DND-41 (cell line): ENCODE measurements at regions not wholly inside any gene's neighbourhood (a gene's known extent, or its start where the extent isn't known, plus 50 kb on each side); places are given as distances from the start of the nearest gene placed in this dataset.

Source experiments
- ATAC-seq: fragments of 200-7000 bp; cut with Tn5 transposase; 3 replicates; pipeline ENCODE4 v1.9.1; 2021; ENCODE audit warnings: low read depth; ENCODE audit not compliant: insufficient read depth
- DNase-seq: peaks from one replicate; pipeline ENCODE4 v3.0.0-alpha.2; 2020
- H2AFZ ChIP-seq: 2 replicates; pipeline ENCODE4 v1.6.0; 2012; ENCODE audit warnings: low read depth, low read length
- H3K27ac ChIP-seq: 2 replicates; pipeline ENCODE4 v1.5.1; 2012; ENCODE audit warnings: low read length, inconsistent platforms
- H3K27me3 ChIP-seq: fragments of 200-600 bp; sonication (generic); 2 replicates; pipeline ENCODE4 v1.6.0; 2012; ENCODE audit warnings: low read length, mild to moderate bottlenecking, inconsistent platforms; ENCODE audit not compliant: insufficient read depth, poor library complexity
- H3K36me3 ChIP-seq: 2 replicates; pipeline ENCODE4 v1.5.1; 2012; ENCODE audit warnings: low read length, inconsistent platforms; ENCODE audit not compliant: insufficient read depth
- H3K4me1 ChIP-seq: 2 replicates; pipeline ENCODE4 v1.5.1; 2012; ENCODE audit warnings: mild to moderate bottlenecking, low read length; ENCODE audit not compliant: insufficient read depth
- H3K4me2 ChIP-seq: 2 replicates; pipeline ENCODE4 v1.6.0; 2012; ENCODE audit warnings: mild to moderate bottlenecking, moderate library complexity, low read length, inconsistent platforms; ENCODE audit not compliant: insufficient read depth
- H3K4me3 ChIP-seq, 2 experiments: fragments of 200-600 bp in 1 of 2; shearing (Covaris generic) in 1 of 2; 2 replicates each; pipeline ENCODE4 v1.5.1; 2012 to 2016; ENCODE audit warnings: inconsistent platforms in 2 of 2, low read length in 2 of 2, mild to moderate bottlenecking in 2 of 2, low read depth in 1 of 2, moderate library complexity in 1 of 2
- H3K79me2 ChIP-seq: 2 replicates; pipeline ENCODE4 v1.6.0; 2012; ENCODE audit warnings: low read length, inconsistent platforms; ENCODE audit not compliant: insufficient read depth
- H3K9ac ChIP-seq: 2 replicates; pipeline ENCODE4 v1.6.0; 2012; ENCODE audit warnings: low read depth, mild to moderate bottlenecking, inconsistent platforms, low read length, moderate library complexity
- H3K9me3 ChIP-seq: 2 replicates; pipeline ENCODE4 v1.5.1; 2012; ENCODE audit warnings: low read length, moderate library complexity, mild to moderate bottlenecking, inconsistent platforms; ENCODE audit not compliant: insufficient read depth, severe bottlenecking
- H4K20me1 ChIP-seq: 2 replicates; pipeline ENCODE4 v1.6.0; 2012; ENCODE audit warnings: low read length; ENCODE audit not compliant: insufficient read depth
- EZH2 ChIP-seq: IDR thresholded peaks from 3 replicates; pipeline ENCODE4 v1.6.1; 2012; ENCODE audit warnings: borderline replicate concordance, low read depth, mild to moderate bottlenecking, moderate library complexity, low read length, inconsistent platforms; ENCODE audit not compliant: severe bottlenecking
- TF ChIP-seq, protein P1 (sequence below): IDR thresholded peaks from 2 replicates; pipeline ENCODE4 v1.5.1; 2012; ENCODE audit warnings: borderline replicate concordance, low read length, moderate library complexity, mild to moderate bottlenecking; ENCODE audit not compliant: poor library complexity, severe bottlenecking; ENCODE audit errors: extremely low read depth

DNA sequence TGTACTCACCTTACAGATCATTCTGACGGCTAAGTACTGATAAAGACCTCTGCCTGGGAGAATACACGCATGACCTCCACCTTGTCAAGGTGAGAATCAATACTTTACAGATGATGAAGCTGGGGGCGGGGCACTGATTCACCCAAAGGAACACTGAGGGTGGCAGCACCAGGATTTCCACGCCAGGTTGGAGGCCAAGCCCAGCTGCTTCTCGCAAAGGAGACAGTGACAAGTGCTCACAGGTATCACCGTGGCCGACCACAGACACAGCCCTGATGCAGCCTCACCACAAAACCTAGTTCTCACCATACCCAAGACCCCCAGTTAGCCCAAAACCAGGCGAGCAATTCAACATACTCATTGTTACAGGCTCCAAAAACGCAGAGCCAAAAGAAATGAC, 434.2 kb downstream of the SOX9 start:
- TF ChIP-seq EZH2 = no peak
- TF ChIP-seq, protein P1, sequence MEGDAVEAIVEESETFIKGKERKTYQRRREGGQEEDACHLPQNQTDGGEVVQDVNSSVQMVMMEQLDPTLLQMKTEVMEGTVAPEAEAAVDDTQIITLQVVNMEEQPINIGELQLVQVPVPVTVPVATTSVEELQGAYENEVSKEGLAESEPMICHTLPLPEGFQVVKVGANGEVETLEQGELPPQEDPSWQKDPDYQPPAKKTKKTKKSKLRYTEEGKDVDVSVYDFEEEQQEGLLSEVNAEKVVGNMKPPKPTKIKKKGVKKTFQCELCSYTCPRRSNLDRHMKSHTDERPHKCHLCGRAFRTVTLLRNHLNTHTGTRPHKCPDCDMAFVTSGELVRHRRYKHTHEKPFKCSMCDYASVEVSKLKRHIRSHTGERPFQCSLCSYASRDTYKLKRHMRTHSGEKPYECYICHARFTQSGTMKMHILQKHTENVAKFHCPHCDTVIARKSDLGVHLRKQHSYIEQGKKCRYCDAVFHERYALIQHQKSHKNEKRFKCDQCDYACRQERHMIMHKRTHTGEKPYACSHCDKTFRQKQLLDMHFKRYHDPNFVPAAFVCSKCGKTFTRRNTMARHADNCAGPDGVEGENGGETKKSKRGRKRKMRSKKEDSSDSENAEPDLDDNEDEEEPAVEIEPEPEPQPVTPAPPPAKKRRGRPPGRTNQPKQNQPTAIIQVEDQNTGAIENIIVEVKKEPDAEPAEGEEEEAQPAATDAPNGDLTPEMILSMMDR = no peak
- Histone ChIP-seq H4K20me1 (peaks cover 8% of the 10 kb centered on the region; the same call in 1 of the 2 replicates), H3K27me3 (no peaks in the 10 kb centered on the region), H3K27ac (no peak overlapping the region), H3K4me3 (no peak overlapping the region), H3K4me1 (no peaks in the 10 kb centered on the region), H3K79me2 (no peaks in the 10 kb centered on the region), H3K36me3 (no peaks in the 10 kb centered on the region), H2AFZ (no peak overlapping the region), H3K9ac (no peak overlapping the region), H3K9me3 (no peaks in the 10 kb centered on the region), H3K4me2 (no peak overlapping the region)
- ATAC-seq = no peak
- DNase-seq = no peak

DNA sequence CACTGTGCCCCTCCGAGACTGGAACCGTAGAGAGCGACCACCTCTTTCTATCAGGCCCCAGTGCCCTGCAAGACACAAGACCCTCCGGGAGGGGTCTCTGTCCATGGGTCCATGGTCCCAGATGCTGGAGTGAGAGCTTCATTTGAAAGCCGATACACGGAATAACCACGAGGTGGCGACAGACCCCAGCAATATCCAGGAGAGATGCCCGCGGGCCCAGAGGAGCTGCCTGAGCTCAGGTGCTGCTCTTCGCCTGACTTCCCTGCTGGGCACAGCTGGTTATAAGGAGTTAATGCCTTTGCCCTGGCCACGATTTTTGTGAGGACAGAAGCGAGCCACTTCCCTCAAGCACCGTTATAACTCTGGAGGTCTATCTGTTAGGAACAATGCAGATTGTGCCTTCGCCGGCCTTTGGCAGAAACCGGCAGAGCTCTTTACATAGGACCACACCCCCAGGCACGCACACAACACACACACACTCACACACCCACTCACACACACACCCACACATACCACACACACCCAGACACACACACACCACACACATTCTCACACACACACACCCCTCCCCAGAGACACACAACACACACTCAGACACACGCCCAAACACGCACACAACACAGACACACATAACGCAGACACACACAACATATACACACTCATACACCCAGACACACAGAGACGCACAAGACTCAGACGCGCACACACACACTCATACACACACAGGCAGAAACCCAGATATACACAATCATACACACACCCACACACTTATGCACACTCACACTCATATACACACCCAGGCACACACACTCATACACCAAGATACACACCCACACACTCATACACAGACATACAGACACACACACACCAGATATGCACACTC, 436.4 kb downstream of the SOX9 start:
- Histone ChIP-seq H3K4me3 (no peak overlapping the region), H3K4me2 (no peak overlapping the region), H3K9ac (no peak overlapping the region), H3K4me1 (no peaks in the 10 kb centered on the region), H2AFZ (no peak overlapping the region), H3K27ac (no peak overlapping the region), H3K36me3 (no peaks in the 10 kb centered on the region), H3K9me3 (no peaks in the 10 kb centered on the region), H3K27me3 (no peaks in the 10 kb centered on the region), H4K20me1 (peaks cover 8% of the 10 kb centered on the region; the same call in 1 of the 2 replicates), H3K79me2 (no peaks in the 10 kb centered on the region)
- TF ChIP-seq, protein P1 = peak; percentile 91
- TF ChIP-seq EZH2 = no peak
- ATAC-seq (peak; percentile 80), DNase-seq (peak; percentile 73)

DNA sequence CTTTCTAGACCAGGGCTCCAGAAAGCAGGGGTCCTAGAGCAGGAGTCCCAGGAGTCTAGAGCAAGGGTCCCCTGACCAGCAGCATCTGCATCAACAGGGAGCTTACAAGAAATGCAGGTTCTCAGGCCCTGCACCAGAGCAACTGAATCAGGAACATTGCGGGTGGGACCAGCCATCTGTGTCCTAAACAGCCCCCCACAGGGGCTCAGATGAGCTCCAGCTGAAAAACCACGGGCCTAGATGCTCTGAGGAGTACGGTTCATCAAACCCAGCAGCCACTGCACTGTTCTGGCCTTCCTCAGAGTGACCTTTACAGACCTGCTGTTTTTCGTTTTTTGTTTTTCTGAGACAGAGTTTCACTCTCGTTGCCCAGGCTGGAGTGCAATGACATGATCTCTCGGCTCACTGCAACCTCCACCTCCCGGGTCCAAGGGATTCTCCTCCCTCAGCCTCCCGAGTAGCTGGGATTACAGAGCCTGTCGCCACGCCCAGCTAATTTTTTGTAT, 438.2 kb downstream of the SOX9 start:
- Histone ChIP-seq H3K79me2 (no peaks in the 10 kb centered on the region), H3K4me3 (no peak overlapping the region), H3K9me3 (no peaks in the 10 kb centered on the region), H3K27ac (no peak overlapping the region), H3K36me3 (no peaks in the 10 kb centered on the region), H3K27me3 (no peaks in the 10 kb centered on the region), H3K4me1 (no peaks in the 10 kb centered on the region), H2AFZ (no peak overlapping the region), H3K9ac (no peak overlapping the region), H4K20me1 (peaks cover 8% of the 10 kb centered on the region; the same call in 1 of the 2 replicates), H3K4me2 (no peak overlapping the region)
- ATAC-seq (no peak), DNase-seq (no peak)
- TF ChIP-seq EZH2 = no peak
- TF ChIP-seq, protein P1 = no peak
